ENCODE measurements at regions not wholly inside any gene's neighbourhood (a gene's known extent, or its start where the extent isn't known, plus 50 kb on each side); places are given as distances from the start of the nearest gene placed in this dataset.
A peak's percentile ranks its signal among the peaks of the same experiment; 100 is the strongest.

GRCh38 chr2:145287736-145288135 lies 767.8 kb upstream of the ZEB2 start:
- no peak for ATAC-seq
- Mint-ChIP-seq H3K4me3 (no peak overlapping the region), H3K27ac (no peak overlapping the region)

GRCh38 chr2:145286716-145287275 lies 766.9 kb upstream of the ZEB2 start:
- Mint-ChIP-seq H3K27me3 (peaks cover 9% of the 10 kb centered on the region), H3K4me3 (no peak overlapping the region), H3K36me3 (ENCODE audit: low read depth) (no peaks in the 10 kb centered on the region), H3K9me3 (no peaks in the 10 kb centered on the region), H3K27ac (no peak overlapping the region), H3K4me1 (no peaks in the 10 kb centered on the region)
- ATAC-seq = no peak
- no peak for DNase-seq

More at GRCh38 chr2:145287736-145288135, 767.8 kb upstream of the ZEB2 start:
- H3K4me1 Mint-ChIP-seq = no peaks in the 10 kb centered on the region
- no peaks in the 10 kb centered on the region for H3K36me3 Mint-ChIP-seq (ENCODE audit: low read depth)
- H3K9me3 Mint-ChIP-seq = no peaks in the 10 kb centered on the region
- no peak for DNase-seq
- peaks cover 8% of the 10 kb centered on the region for H3K27me3 Mint-ChIP-seq

GRCh38 chr2:145284551-145284950 lies 764.6 kb upstream of the ZEB2 start:
- DNase-seq (no peak), ATAC-seq (no peak)
- H3K27ac Mint-ChIP-seq = no peak overlapping the region
- no peaks in the 10 kb centered on the region for H3K36me3 Mint-ChIP-seq (ENCODE audit: low read depth)
- H3K9me3 Mint-ChIP-seq = peaks cover 5% of the 10 kb centered on the region
- H3K27me3 Mint-ChIP-seq = peaks cover 12% of the 10 kb centered on the region
- no peaks in the 10 kb centered on the region for H3K4me1 Mint-ChIP-seq
- H3K4me3 Mint-ChIP-seq = no peak overlapping the region

- Mint-ChIP-seq H3K9me3 (peaks cover 5% of the 10 kb centered on the region), H3K27me3 (peaks cover 10% of the 10 kb centered on the region), H3K4me1 (no peaks in the 10 kb centered on the region), H3K27ac (no peak overlapping the region), H3K4me3 (no peak overlapping the region), H3K36me3 (ENCODE audit: low read depth) (no peaks in the 10 kb centered on the region)
- ATAC-seq = no peak
- DNase-seq = no peak
These were observed 763.2 kb upstream of the ZEB2 start for GRCh38 chr2:145283131-145283530.

GRCh38 chr2:145277922-145278321 lies 758.0 kb upstream of the ZEB2 start:
- no peak for ATAC-seq
- H3K27ac Mint-ChIP-seq = no peak overlapping the region
- no peak for DNase-seq
- peaks cover 7% of the 10 kb centered on the region for H3K27me3 Mint-ChIP-seq
- no peak overlapping the region for H3K4me3 Mint-ChIP-seq
- peaks cover 5% of the 10 kb centered on the region for H3K9me3 Mint-ChIP-seq
- no peaks in the 10 kb centered on the region for H3K36me3 Mint-ChIP-seq (ENCODE audit: low read depth)
- no peaks in the 10 kb centered on the region for H3K4me1 Mint-ChIP-seq

GRCh38 chr2:145273840-145274239 lies 753.9 kb upstream of the ZEB2 start:
- peaks cover 1% of the 10 kb centered on the region for H3K36me3 Mint-ChIP-seq (ENCODE audit: low read depth)
- DNase-seq = no peak
- no peak overlapping the region for H3K27ac Mint-ChIP-seq
- ATAC-seq = peak; percentile 57
- no peaks in the 10 kb centered on the region for H3K4me1 Mint-ChIP-seq
- no peak overlapping the region for H3K4me3 Mint-ChIP-seq
- peaks cover 10% of the 10 kb centered on the region for H3K9me3 Mint-ChIP-seq
- H3K27me3 Mint-ChIP-seq = peaks cover 2% of the 10 kb centered on the region

GRCh38 chr2:145268931-145269330 lies 749.0 kb upstream of the ZEB2 start:
- no peak overlapping the region for H3K27ac Mint-ChIP-seq
- ATAC-seq (no peak), DNase-seq (no peak)
- peaks cover 1% of the 10 kb centered on the region for H3K36me3 Mint-ChIP-seq (ENCODE audit: low read depth)
- H3K27me3 Mint-ChIP-seq = peaks cover 10% of the 10 kb centered on the region
- no peaks in the 10 kb centered on the region for H3K4me1 Mint-ChIP-seq
- H3K4me3 Mint-ChIP-seq = no peak overlapping the region
- peaks cover 10% of the 10 kb centered on the region for H3K9me3 Mint-ChIP-seq

GRCh38 chr2:145267451-145267850 lies 747.5 kb upstream of the ZEB2 start:
- H3K4me3 Mint-ChIP-seq = no peak overlapping the region
- H3K36me3 Mint-ChIP-seq (ENCODE audit: low read depth) = no peaks in the 10 kb centered on the region
- H3K27ac Mint-ChIP-seq = no peak overlapping the region
- no peak for ATAC-seq
- H3K4me1 Mint-ChIP-seq = no peaks in the 10 kb centered on the region
- DNase-seq = no peak
- peaks cover 15% of the 10 kb centered on the region for H3K27me3 Mint-ChIP-seq
- H3K9me3 Mint-ChIP-seq = peaks cover 5% of the 10 kb centered on the region

GRCh38 chr2:145265244-145265643 lies 745.3 kb upstream of the ZEB2 start:
- Mint-ChIP-seq H3K27ac (no peak overlapping the region), H3K4me3 (no peak overlapping the region), H3K36me3 (ENCODE audit: low read depth) (no peaks in the 10 kb centered on the region), H3K27me3 (peaks cover 26% of the 10 kb centered on the region), H3K4me1 (peaks cover 2% of the 10 kb centered on the region), H3K9me3 (no peaks in the 10 kb centered on the region)
- no peak for ATAC-seq
- no peak for DNase-seq

GRCh38 chr2:145260674-145261073 lies 740.8 kb upstream of the ZEB2 start:
- peaks cover 18% of the 10 kb centered on the region for H3K4me1 Mint-ChIP-seq
- H3K27me3 Mint-ChIP-seq = peaks cover 47% of the 10 kb centered on the region
- DNase-seq (no peak), ATAC-seq (peak; percentile 57)
- peaks cover 8% of the 10 kb centered on the region for H3K9me3 Mint-ChIP-seq
- H3K4me3 Mint-ChIP-seq = no peak overlapping the region
- H3K36me3 Mint-ChIP-seq (ENCODE audit: low read depth) = no peaks in the 10 kb centered on the region
- H3K27ac Mint-ChIP-seq = no peak overlapping the region

- DNase-seq (no peak), ATAC-seq (no peak)
- Mint-ChIP-seq H3K4me1 (peaks cover 18% of the 10 kb centered on the region), H3K9me3 (peaks cover 8% of the 10 kb centered on the region), H3K36me3 (ENCODE audit: low read depth) (no peaks in the 10 kb centered on the region), H3K27me3 (peaks cover 52% of the 10 kb centered on the region), H3K27ac (no peak overlapping the region), H3K4me3 (no peak overlapping the region)
These were observed 740.2 kb upstream of the ZEB2 start for GRCh38 chr2:145260081-145260480.

- Mint-ChIP-seq H3K9me3 (peaks cover 8% of the 10 kb centered on the region), H3K27me3 (peaks cover 55% of the 10 kb centered on the region), H3K36me3 (ENCODE audit: low read depth) (no peaks in the 10 kb centered on the region), H3K4me3 (peak overlapping the region; percentile 28), H3K27ac (peak overlapping the region; percentile 1), H3K4me1 (peaks cover 18% of the 10 kb centered on the region)
- DNase-seq (no peak), ATAC-seq (peak; percentile 91)
These were observed 739.1 kb upstream of the ZEB2 start for GRCh38 chr2:145258903-145259579.

GRCh38 chr2:145257931-145258330 lies 738.0 kb upstream of the ZEB2 start:
- peaks cover 8% of the 10 kb centered on the region for H3K9me3 Mint-ChIP-seq
- H3K27ac Mint-ChIP-seq = no peak overlapping the region
- H3K4me3 Mint-ChIP-seq = no peak overlapping the region
- DNase-seq (no peak), ATAC-seq (no peak)
- H3K4me1 Mint-ChIP-seq = peaks cover 18% of the 10 kb centered on the region
- no peaks in the 10 kb centered on the region for H3K36me3 Mint-ChIP-seq (ENCODE audit: low read depth)
- H3K27me3 Mint-ChIP-seq = peaks cover 55% of the 10 kb centered on the region

GRCh38 chr2:145256551-145256950 lies 736.6 kb upstream of the ZEB2 start:
- Mint-ChIP-seq H3K27me3 (peaks cover 50% of the 10 kb centered on the region), H3K9me3 (peaks cover 8% of the 10 kb centered on the region), H3K4me3 (no peak overlapping the region), H3K4me1 (peaks cover 18% of the 10 kb centered on the region), H3K27ac (no peak overlapping the region), H3K36me3 (ENCODE audit: low read depth) (no peaks in the 10 kb centered on the region)
- DNase-seq = no peak
- no peak for ATAC-seq

- ATAC-seq (no peak), DNase-seq (no peak)
- no peak overlapping the region for H3K4me3 Mint-ChIP-seq
- H3K4me1 Mint-ChIP-seq = peaks cover 7% of the 10 kb centered on the region
- no peak overlapping the region for H3K27ac Mint-ChIP-seq
- peaks cover 3% of the 10 kb centered on the region for H3K9me3 Mint-ChIP-seq
- peaks cover 49% of the 10 kb centered on the region for H3K27me3 Mint-ChIP-seq
- H3K36me3 Mint-ChIP-seq (ENCODE audit: low read depth) = no peaks in the 10 kb centered on the region
These were observed 734.4 kb upstream of the ZEB2 start for GRCh38 chr2:145254291-145254690.
